GM20431 (cell line): ENCODE measurements at regions not wholly inside any gene's neighbourhood (a gene's known extent, or its start where the extent isn't known, plus 50 kb on each side); places are given as distances from the start of the nearest gene placed in this dataset.

Source experiments
- in situ Hi-C: fragments of 300-500 bp; cut with MseI, MboI; formaldehyde crosslinking; loops from one replicate; pipeline ENCODE4 v1.15.0; 2020; ENCODE audit warnings: low sequenced_read_pairs; ENCODE audit not compliant: unreplicated experiment

- in situ Hi-C loops = no loop called here
Observed at GRCh38 chr2:121000804-121001203, 265.1 kb downstream of the GLI2 start.

DNA sequence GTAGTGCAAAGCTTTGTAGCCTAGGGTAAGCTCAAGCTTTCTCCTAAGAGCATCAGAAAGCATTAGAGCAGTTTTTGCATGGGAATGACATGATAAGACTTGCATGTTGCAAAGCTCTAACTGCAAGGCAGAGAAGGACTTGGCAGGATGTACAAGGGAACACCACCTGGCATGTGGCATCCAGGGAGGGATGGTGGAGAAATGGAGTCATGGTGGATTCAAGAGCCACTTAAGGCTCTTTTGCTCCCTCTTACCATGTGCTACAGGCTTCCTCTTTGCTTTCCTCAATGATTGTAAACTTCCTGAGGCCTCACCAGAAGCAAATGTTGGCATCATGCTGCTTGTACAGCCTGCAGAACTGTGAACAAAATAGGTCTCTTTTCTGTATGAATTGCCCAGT, 266.0 kb downstream of the GLI2 start:
- in situ Hi-C loops = no loop called here

DNA sequence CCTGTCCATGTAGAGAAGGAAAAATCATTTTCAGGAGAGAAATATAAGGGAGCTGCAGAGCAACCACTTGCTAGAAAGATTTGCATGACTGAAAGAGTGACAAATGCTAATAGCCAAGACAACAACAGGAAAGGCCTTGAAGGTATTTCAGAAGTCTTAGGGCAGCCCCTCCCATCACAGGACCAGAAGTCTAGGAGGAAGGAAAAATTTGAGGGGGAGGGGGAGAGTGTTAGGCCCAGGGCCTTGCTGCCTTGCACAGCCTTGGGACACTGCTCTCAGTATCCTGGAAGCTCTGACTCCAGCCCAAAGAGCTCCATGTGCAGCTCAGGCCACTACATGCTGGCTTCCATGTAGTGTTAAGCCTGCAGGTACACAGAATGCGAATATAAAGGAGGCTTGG, 266.9 kb downstream of the GLI2 start:
- in situ Hi-C loops = no loop called here

- in situ Hi-C loops = no loop called here
Observed at GRCh38 chr2:121003391-121003790, 267.7 kb downstream of the GLI2 start.

- in situ Hi-C loops = no loop called here
Observed at GRCh38 chr2:121004359-121004758, 268.7 kb downstream of the GLI2 start.

DNA sequence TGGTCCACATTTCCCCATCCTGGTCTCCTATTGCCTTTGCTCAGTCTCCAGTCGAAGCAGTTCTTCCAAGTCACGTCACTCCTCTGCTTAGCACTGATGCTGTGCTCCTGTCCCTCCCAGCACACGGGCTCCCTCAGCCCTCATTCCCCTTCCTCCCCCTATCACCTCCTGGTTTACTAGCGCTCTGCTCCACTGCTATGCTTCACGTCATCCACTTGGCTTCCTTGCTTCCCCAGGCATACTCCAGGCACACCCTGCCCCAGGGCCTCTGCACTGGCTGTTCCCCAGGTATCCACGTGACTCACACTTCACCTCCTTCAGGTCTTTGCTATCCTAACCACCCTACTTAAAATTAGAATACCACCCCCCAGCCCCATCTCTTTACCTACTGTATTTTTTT, 269.3 kb downstream of the GLI2 start:
- in situ Hi-C loops = no loop called here

DNA sequence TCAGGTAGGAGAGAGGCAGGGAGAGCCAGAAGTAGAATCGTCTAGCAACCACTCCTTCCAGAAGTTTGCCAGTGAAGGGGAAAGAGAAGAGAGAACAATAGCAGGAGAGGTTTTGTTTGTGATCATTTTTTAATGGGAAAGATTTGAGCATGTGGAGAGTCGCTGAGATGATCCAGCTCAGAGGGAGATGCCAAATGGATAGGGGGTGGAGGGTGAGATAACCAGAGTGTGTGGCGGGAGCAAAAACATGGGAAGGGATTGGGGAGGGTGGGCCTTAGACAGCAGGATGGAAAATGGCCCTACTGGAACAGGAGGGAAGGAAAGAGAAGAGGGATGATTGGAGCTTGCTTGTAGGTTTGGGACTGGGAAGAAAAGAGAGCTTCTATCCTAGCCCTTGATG, 269.8 kb downstream of the GLI2 start:
- in situ Hi-C loops = no loop called here

GRCh38 chr2:121006743-121007489, 271.2 kb downstream of the GLI2 start:
- in situ Hi-C loops = no loop called here

GRCh38 chr2:121007490-121007853, 271.8 kb downstream of the GLI2 start:
- in situ Hi-C loops = no loop called here

- in situ Hi-C loops = no loop called here
Observed at GRCh38 chr2:121008975-121009374, 273.3 kb downstream of the GLI2 start.

DNA sequence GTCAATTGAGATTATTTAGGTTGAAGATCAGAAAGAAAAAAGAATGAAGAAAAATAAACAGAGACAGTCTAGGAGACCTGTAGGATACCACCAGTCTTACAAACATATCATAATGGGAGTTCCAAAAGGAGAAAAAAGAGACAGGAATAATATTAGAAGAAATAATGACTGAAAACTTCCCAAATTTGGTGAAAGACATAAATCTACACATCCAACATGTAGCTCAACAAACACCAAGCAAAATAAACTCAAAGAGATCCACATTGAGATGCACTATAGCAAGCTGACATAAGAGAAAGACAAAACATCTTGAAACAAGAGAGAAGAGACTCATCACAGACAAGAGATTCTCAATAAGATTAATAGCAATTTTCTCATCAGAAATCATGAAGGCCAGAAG, 274.0 kb downstream of the TFCP2L1 start:
- in situ Hi-C loops = no loop called here

DNA sequence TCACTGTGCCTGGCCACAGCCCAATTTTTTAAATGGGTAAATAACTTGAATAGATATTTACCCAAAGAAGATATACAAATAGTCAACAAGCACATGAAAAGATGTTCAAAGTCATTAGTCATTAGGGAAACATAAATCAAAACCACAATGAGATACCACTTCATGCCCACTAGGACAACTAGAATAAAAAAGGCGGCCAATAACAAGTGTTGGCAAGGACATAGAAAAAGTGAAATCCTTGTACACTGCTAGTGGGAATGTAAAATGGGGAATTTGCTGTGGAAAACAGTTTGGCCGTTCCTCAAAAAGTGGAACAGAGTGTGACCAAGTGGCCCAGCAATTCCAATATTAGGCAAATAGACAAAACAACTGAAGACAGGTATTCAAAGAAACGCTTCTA, 270.1 kb downstream of the TFCP2L1 start:
- in situ Hi-C loops = no loop called here

GRCh38 chr2:121015971-121016485, 269.0 kb downstream of the TFCP2L1 start:
- in situ Hi-C loops = no loop called here

- in situ Hi-C loops = no loop called here
Observed at GRCh38 chr2:121017396-121017795, 267.6 kb downstream of the TFCP2L1 start.

GRCh38 chr2:121018136-121019061, 266.6 kb downstream of the TFCP2L1 start:
- in situ Hi-C loops = no loop called here

- in situ Hi-C loops = no loop called here
Observed at GRCh38 chr2:121019071-121019470, 265.9 kb downstream of the TFCP2L1 start.

DNA sequence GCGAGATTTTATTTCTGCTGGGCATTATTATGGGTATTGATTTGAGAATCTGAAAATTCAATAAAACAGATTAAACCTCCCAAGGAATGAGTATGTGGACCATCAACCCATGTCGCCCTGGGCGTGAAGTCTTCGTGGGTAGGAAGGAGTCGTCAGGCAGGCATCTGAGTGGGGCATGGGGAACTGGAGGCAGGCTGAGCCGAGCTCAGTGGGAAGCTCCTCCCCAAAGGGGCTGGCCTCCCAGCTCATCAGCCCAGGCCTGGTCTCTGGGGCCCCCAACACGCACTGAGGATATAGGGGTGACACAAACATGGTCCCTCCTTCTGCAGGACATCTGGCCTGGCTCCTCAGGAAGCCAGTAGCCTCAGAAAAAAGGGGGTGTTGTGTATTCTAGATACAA, 265.2 kb downstream of the TFCP2L1 start:
- in situ Hi-C loops = no loop called here

GRCh38 chr2:121021685-121022084, 263.3 kb downstream of the TFCP2L1 start:
- in situ Hi-C loops = no loop called here

DNA sequence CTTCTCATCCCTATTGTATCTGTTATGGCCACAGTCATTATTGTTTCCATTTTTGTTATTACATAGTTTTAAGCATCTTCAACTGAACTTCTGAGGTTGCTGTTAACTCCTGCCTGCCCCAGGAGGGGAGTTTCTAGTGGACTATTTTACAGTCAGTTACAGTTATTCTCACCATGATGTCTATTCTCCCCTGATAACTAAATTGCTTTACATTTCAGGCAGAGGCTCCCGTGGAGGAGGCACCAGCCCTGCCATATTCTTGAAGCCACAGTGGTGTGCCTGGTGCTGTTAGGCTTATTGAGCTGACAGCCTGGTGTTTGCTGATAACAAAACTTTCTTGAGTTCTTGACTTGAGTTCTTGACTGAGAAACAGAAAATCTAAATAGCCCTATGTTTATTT, 256.4 kb downstream of the TFCP2L1 start:
- in situ Hi-C loops = no loop called here

GRCh38 chr2:121030523-121030922, 254.5 kb downstream of the TFCP2L1 start:
- in situ Hi-C loops = no loop called here
